Fibroblast of the aortic adventitia (primary cell): ENCODE measurements at regions not wholly inside any gene's neighbourhood (a gene's known extent, or its start where the extent isn't known, plus 50 kb on each side); places are given as distances from the start of the nearest gene placed in this dataset.

Source experiments
- DNase-seq: peaks from one replicate; pipeline ENCODE4 v3.0.0-alpha.2; 2010; ENCODE audit warnings: low read depth
- H3K4me3 ChIP-seq: 2 replicates; pipeline ENCODE4 v1.5.1; 2011; ENCODE audit warnings: low read depth, mild to moderate bottlenecking, control low read depth, low read length, moderate library complexity
- TF ChIP-seq, protein P1 (sequence below): IDR thresholded peaks from 2 replicates; pipeline ENCODE4 v1.5.1; 2011; ENCODE audit warnings: mild to moderate bottlenecking, low read length, control low read depth, inconsistent platforms; ENCODE audit not compliant: insufficient read depth

DNA sequence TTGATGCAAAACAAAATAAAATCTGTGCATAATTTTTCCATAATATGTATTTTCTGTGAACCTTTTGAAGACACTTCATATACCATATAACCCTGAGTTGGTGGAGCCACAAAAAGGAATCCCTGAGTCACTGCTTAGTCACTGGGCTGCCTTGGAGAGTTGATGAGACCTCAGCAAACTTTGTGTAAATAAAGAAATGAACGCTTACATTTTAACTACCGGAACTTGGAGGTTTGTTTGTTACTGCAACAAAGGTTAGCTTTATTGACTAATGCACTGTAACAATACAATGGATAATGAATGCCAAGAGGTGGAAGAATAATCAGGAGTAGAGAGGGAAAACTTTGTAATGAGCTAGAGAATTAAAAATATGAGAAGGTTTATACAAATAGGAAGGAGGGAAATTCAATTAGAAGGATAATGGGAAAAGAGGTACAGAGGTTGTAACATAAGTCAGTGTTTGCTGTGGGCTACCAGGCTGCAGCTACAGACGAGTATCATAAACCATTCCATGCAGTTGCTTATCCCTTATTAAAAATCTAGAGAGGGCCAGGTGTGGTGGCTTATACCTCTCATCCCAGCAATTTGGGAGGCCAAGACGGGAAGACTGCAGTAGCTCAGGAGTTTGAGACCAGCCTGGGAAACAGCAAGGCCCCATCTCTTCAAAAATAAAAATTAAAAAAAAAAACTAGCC, 1042.1 kb downstream of the TYW1 start:
- DNase-seq, result peak; percentile 5
- TF ChIP-seq, protein P1, sequence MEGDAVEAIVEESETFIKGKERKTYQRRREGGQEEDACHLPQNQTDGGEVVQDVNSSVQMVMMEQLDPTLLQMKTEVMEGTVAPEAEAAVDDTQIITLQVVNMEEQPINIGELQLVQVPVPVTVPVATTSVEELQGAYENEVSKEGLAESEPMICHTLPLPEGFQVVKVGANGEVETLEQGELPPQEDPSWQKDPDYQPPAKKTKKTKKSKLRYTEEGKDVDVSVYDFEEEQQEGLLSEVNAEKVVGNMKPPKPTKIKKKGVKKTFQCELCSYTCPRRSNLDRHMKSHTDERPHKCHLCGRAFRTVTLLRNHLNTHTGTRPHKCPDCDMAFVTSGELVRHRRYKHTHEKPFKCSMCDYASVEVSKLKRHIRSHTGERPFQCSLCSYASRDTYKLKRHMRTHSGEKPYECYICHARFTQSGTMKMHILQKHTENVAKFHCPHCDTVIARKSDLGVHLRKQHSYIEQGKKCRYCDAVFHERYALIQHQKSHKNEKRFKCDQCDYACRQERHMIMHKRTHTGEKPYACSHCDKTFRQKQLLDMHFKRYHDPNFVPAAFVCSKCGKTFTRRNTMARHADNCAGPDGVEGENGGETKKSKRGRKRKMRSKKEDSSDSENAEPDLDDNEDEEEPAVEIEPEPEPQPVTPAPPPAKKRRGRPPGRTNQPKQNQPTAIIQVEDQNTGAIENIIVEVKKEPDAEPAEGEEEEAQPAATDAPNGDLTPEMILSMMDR, result no peak
- H3K4me3 ChIP-seq, result no peak overlapping the region

DNA sequence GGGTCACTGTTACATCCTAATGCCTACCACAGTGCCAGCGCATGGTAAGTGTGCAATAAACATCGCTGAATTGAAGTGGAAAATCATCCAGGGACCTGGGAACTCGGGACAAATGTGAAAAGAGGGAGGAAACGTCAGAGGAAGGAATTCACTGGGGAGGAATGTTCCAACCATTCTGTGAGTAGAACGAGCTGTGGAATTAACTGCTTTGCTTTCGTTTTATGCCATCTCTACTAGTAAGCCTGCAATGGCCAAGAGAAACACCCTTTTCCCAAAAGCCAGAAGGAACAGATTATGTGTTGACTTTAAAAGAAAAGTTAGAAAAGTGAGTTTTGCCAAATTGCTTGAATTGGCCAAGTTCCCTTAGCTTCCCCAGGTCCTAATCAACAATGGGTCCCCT, 1044.9 kb downstream of the TYW1 start:
- DNase-seq, result peak; percentile 1
- no peak overlapping the region for H3K4me3 ChIP-seq
- TF ChIP-seq, protein P1, result no peak

DNA sequence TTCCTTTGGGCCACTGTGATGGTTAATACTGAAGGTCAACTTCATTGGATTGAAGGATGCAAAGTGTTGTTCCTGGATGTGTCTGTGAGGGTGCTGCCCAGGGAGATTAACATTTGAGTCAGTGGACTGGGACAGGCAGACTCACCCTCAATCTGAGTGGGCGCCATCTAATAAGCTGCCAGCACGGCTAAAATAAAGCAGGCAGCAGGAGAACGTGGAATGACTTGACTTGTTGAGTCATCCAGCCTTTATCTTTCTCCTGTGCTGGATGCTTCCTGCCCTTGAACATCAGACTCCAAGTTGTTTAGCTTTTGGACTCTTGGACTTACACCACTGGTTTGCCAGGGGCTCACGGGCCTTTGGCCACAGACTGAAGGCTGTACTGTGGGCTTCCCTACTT, 1046.9 kb downstream of the TYW1 start:
- TF ChIP-seq, protein P1, result no peak
- no peak for DNase-seq
- H3K4me3 ChIP-seq, result no peak overlapping the region

DNA sequence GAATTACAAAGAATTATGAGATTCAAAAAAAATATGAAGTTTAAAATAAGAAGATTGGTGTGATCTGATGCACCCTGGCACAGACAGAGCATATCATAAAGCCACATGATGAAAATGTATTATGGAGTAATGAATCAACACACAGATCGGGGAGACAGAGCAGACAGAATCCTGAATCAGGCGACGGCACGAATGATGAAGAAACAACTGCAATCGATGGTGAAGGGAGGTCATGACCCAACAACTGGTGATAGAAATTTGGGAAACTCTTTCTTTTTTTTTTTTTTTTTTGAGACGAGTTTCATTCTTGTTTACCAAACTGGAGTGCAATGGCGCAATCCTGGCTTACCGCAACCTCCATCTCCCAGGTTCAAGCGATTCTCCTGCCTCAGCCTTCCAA, 1054.0 kb downstream of the TYW1 start:
- no peak for DNase-seq
- H3K4me3 ChIP-seq, result no peak overlapping the region
- TF ChIP-seq, protein P1, result no peak

DNA sequence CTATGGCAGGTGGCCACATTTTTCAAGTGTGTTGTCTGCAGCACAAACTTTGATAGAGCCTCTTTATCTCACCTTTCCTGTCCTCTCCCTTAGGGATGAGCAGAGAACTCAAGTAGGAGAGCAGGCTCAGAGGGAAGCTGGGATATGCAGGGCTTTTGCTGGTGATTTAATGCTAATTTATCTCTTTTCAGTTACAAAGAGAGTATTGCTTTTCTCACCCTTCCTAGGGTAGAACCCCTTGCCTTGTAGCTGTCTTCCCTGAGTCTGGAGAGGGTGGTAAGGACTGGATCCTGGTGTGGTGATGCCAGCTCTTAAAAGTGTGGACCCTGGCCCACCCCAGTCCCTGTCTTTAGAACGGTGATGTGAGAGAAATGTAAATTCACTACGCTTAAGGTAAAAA, 1061.4 kb downstream of the TYW1 start:
- TF ChIP-seq, protein P1, result no peak
- no peak for DNase-seq

DNA sequence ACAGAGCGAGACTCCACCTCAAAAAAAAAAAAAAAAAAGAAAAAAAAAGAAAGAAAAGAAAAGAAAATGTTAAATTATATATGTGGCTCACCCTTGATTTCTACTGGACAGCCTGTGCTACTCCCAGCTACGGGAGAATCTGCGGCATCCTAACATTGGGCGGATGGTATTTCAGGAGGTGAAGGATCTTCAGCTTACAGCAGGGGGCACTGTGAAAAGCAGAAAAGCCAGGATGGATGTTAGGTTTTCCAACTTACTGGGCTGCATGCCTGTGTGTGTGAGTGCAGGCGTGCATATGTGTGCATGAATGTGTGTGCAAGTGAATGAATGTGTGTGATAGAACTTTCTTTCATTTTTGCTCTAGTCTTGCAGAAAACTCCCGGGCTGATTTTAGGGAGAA, 1066.5 kb downstream of the TYW1 start:
- no peak overlapping the region for H3K4me3 ChIP-seq
- TF ChIP-seq, protein P1, result no peak
- no peak for DNase-seq

More for the DNA sequence above, 1061.4 kb downstream of the TYW1 start:
- H3K4me3 ChIP-seq, result no peak overlapping the region

DNA sequence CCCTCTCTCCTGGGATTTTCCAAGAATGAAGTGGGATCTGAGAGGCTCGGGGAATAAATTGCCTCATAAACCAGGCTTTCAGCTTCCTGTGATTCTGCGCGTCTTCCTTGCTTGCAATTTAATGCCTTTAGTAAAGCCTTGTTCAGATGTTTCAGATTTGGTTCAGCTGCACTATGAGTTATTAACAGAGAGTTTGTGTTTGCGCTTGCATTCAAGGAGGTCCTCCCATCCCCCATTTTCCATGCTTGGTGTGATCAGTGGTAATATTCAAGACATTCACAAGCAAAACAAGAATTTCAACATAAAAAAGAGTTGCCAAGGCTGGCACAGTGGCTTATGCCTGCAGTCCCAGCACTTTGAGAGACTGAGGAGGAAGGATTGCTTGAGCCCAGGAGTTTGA, 1068.9 kb downstream of the TYW1 start:
- H3K4me3 ChIP-seq, result no peak overlapping the region
- TF ChIP-seq, protein P1, result no peak
- no peak for DNase-seq
